ENCODE measurements at regions not wholly inside any gene's neighbourhood (a gene's known extent, or its start where the extent isn't known, plus 50 kb on each side); places are given as distances from the start of the nearest gene placed in this dataset.

DNA sequence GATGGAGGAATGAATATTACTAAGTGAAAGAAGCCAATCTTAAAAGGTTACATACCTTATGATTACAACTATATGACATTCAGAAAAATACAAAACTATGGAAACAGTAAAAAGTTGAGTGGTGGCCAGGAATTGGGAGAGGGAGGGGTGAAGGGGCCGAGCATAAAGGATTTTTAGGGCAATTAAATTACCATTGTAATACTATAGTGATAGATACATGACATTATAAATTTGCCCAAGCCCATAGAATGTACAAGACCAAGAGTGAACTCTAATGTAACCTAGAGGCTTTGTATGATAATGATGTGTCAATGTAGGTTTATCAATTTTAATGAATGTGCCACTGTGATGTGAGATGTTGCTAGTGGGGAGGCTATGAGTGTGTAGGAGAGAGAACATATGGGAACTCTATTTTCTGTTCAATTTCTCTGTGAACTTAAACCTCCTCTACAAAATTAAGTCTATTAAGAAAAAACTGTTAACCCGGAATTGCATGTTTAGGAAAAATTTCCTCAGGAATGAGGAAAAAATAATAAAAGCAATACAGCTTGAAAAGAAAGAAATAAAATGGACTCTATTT lies 541.9 kb upstream of the UBE2E2 start:
- TF ChIP-seq SIN3A (IDR thresholded peaks at IDR 0.05; ENCODE audit: borderline replicate concordance, low read depth, low read length), result no peak
- TF ChIP-seq CTCF (IDR thresholded peaks at IDR 0.05), result no peak
- TF ChIP-seq USF2 (IDR thresholded peaks at IDR 0.05; ENCODE audit: borderline replicate concordance, low read depth, low read length), result no peak
- TF ChIP-seq IRF3 (IDR thresholded peaks at IDR 0.05; ENCODE audit: low read depth, low read length), result no peak
- no peak for TF ChIP-seq RFX5 (IDR thresholded peaks at IDR 0.05; ENCODE audit: low read length)
- TF ChIP-seq MAX (IDR thresholded peaks at IDR 0.05; ENCODE audit: low read depth), result no peak
- no peak for TF ChIP-seq FOXM1 (IDR thresholded peaks at IDR 0.05; ENCODE audit: low read depth)
- no peak for TF ChIP-seq YY1 (IDR thresholded peaks at IDR 0.05; ENCODE audit: low read depth)
- no peak for TF ChIP-seq POLR2AphosphoS5 (IDR thresholded peaks at IDR 0.05; ENCODE audit: low read depth, low read length)
- TF ChIP-seq, protein P1, sequence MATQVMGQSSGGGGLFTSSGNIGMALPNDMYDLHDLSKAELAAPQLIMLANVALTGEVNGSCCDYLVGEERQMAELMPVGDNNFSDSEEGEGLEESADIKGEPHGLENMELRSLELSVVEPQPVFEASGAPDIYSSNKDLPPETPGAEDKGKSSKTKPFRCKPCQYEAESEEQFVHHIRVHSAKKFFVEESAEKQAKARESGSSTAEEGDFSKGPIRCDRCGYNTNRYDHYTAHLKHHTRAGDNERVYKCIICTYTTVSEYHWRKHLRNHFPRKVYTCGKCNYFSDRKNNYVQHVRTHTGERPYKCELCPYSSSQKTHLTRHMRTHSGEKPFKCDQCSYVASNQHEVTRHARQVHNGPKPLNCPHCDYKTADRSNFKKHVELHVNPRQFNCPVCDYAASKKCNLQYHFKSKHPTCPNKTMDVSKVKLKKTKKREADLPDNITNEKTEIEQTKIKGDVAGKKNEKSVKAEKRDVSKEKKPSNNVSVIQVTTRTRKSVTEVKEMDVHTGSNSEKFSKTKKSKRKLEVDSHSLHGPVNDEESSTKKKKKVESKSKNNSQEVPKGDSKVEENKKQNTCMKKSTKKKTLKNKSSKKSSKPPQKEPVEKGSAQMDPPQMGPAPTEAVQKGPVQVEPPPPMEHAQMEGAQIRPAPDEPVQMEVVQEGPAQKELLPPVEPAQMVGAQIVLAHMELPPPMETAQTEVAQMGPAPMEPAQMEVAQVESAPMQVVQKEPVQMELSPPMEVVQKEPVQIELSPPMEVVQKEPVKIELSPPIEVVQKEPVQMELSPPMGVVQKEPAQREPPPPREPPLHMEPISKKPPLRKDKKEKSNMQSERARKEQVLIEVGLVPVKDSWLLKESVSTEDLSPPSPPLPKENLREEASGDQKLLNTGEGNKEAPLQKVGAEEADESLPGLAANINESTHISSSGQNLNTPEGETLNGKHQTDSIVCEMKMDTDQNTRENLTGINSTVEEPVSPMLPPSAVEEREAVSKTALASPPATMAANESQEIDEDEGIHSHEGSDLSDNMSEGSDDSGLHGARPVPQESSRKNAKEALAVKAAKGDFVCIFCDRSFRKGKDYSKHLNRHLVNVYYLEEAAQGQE (IDR thresholded peaks at IDR 0.05; ENCODE audit: low read depth, low read length), result no peak

All from SK-N-SH (cell line).